GM06990 (cell line): ENCODE measurements at regions not wholly inside any gene's neighbourhood (a gene's known extent, or its start where the extent isn't known, plus 50 kb on each side); places are given as distances from the start of the nearest gene placed in this dataset.

ENCODE experiments used
- DNase-seq: peaks from one replicate; pipeline ENCODE4 v3.0.0-alpha.2; 2011; ENCODE audit not compliant: insufficient read length; ENCODE audit errors: extremely low read depth
- H3K27me3 ChIP-seq: replicated peaks from 2 replicates; pipeline ENCODE4 v1.6.0; 2011; ENCODE audit warnings: low read length; ENCODE audit not compliant: control insufficient read depth, insufficient read depth
- H3K36me3 ChIP-seq: 2 replicates; pipeline ENCODE4 v1.5.1; 2011; ENCODE audit warnings: low read length; ENCODE audit not compliant: control insufficient read depth, insufficient read depth
- H3K4me3 ChIP-seq: replicated peaks from 2 replicates; pipeline ENCODE4 v1.5.1; 2011; ENCODE audit warnings: low read depth, mild to moderate bottlenecking, control low read depth, low read length
- CTCF ChIP-seq: IDR thresholded peaks from 2 replicates; pipeline ENCODE4 v1.5.1; 2011; ENCODE audit warnings: low read length, control low read depth, mild to moderate bottlenecking, inconsistent platforms; ENCODE audit not compliant: insufficient read depth, poor library complexity, severe bottlenecking

DNA sequence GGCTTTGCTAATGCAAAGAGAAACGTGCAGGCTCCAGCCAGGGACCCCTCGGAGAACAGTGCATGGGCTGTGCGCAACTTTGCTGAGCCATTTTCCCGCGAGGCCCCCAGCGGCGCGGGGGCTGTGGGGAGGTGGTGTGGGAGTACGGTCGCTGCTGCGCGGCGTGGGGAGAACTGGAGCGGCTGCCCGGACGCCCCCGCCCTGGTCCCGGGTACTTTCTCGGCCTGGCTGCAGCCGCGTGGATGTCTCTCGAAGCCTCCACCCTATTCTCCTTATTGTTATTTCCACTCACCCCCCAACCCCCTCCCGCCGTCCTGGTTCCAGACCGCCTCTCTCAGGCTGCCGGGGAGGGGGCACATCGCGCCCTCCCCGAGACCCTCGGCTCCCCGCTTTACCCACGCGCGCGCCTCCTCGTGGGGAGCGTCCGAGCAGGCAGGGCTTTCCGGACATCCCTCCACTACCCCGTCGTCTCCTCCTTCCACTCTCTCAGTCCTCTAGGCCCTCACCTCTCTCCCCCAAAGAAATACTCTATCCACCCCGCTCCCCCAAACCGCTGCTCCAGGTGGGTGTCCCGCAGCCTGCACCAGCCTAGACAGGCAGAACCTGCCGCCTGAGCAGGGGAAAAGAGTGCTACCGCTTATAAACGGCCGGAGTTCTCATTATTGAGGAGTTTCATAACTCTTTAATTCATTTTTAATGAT lies 68.6 kb upstream of the TBCA start:
- H3K27me3 ChIP-seq, result no peaks in the 10 kb centered on the region

GRCh38 chr5:77844373-77844622 lies 68.2 kb upstream of the TBCA start:
- Histone ChIP-seq H3K27me3 (no peaks in the 10 kb centered on the region), H3K36me3 (no peaks in the 10 kb centered on the region), H3K4me3 (no peak overlapping the region; the same call in 1 of the 2 replicates)
- TF ChIP-seq CTCF, result no peak
- DNase-seq, result no peak

More for the DNA sequence above, 68.6 kb upstream of the TBCA start:
- Histone ChIP-seq H3K4me3 (peak overlapping the region; percentile 21), H3K36me3 (no peaks in the 10 kb centered on the region)
- TF ChIP-seq CTCF, result peak; percentile 17
- peak; percentile 23 for DNase-seq

- Histone ChIP-seq H3K36me3 (no peaks in the 10 kb centered on the region), H3K4me3 (no peak overlapping the region), H3K27me3 (no peaks in the 10 kb centered on the region)
- no peak for DNase-seq
- no peak for TF ChIP-seq CTCF
Measured at GRCh38 chr5:77843570-77844372, 67.6 kb upstream of the TBCA start.

- no peak for TF ChIP-seq CTCF
- no peaks in the 10 kb centered on the region for H3K27me3 ChIP-seq
- no peak for DNase-seq
Measured at GRCh38 chr5:77842243-77842642, 66.1 kb upstream of the TBCA start.

GRCh38 chr5:77841616-77842015 lies 65.5 kb upstream of the TBCA start:
- no peak for TF ChIP-seq CTCF
- H3K36me3 ChIP-seq, result no peaks in the 10 kb centered on the region
- no peak for DNase-seq
- H3K27me3 ChIP-seq, result no peaks in the 10 kb centered on the region
- no peak overlapping the region for H3K4me3 ChIP-seq

More at GRCh38 chr5:77842243-77842642, 66.1 kb upstream of the TBCA start:
- H3K4me3 ChIP-seq, result no peak overlapping the region
- no peaks in the 10 kb centered on the region for H3K36me3 ChIP-seq
